Body of pancreas (tissue), 4 donors: ENCODE measurements at regions not wholly inside any gene's neighbourhood (a gene's known extent, or its start where the extent isn't known, plus 50 kb on each side); places are given as distances from the start of the nearest gene placed in this dataset.

ENCODE experiments used
- POLR2A ChIP-seq, 3 donors: fragments of 450-650 bp; IDR thresholded peaks; one replicate each; pipeline ENCODE4 v1.6.1; 2016; ENCODE audit warnings: antibody characterized with exemption in 3 of 3, mild to moderate bottlenecking in 2 of 3
- TF ChIP-seq, protein P1 (sequence below), 7 experiments: fragments of 450-650 bp in 4 of 7; fragments of 200-600 bp in 3 of 7; sonication (generic) in 3 of 7; IDR thresholded peaks; one replicate each; pipeline ENCODE4 v1.5.1; 2016 to 2019; ENCODE audit warnings: antibody characterized with exemption in 7 of 7

DNA sequence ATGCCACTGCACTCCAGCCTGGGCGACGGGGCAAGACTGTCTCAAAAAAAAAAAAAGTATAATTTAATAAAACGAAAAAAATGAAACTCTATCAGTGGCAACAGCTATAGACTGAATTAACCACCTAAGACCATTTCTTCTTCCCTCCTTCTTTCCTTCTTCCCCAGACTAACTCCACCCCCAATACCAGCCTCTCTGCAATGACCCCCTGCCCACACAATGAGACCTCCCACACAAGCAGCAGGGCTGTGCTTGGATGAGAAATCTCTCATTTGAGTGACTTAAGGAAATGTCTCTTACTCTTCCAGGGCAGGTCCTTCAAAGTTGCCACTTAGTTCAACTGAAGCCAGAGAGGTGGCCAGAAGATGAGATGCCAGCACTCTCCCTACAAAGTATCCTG, 94.5 kb upstream of the SYT6 start:
- TF ChIP-seq, protein P1, sequence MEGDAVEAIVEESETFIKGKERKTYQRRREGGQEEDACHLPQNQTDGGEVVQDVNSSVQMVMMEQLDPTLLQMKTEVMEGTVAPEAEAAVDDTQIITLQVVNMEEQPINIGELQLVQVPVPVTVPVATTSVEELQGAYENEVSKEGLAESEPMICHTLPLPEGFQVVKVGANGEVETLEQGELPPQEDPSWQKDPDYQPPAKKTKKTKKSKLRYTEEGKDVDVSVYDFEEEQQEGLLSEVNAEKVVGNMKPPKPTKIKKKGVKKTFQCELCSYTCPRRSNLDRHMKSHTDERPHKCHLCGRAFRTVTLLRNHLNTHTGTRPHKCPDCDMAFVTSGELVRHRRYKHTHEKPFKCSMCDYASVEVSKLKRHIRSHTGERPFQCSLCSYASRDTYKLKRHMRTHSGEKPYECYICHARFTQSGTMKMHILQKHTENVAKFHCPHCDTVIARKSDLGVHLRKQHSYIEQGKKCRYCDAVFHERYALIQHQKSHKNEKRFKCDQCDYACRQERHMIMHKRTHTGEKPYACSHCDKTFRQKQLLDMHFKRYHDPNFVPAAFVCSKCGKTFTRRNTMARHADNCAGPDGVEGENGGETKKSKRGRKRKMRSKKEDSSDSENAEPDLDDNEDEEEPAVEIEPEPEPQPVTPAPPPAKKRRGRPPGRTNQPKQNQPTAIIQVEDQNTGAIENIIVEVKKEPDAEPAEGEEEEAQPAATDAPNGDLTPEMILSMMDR (IDR thresholded peaks at IDR 0.05): no peak
- TF ChIP-seq POLR2A (IDR thresholded peaks at IDR 0.05): no peak
